ENCODE measurements at regions not wholly inside any gene's neighbourhood (a gene's known extent, or its start where the extent isn't known, plus 50 kb on each side); places are given as distances from the start of the nearest gene placed in this dataset.

GRCh38 chr15:72982714-72983113 lies 69.5 kb upstream of the NEO1 start:
- Histone ChIP-seq H3K36me3 (no peaks in the 10 kb centered on the region), H3K27ac (replicated peaks) (no peak overlapping the region), H3K9me3 (replicated peaks) (peaks cover 12% of the 10 kb centered on the region), H3K4me1 (no peaks in the 10 kb centered on the region), H3K27me3 (ENCODE audit: low read depth) (peaks cover 40% of the 10 kb centered on the region), H3K4me3 (no peak overlapping the region)
- TF ChIP-seq CTCF (IDR thresholded peaks at IDR 0.05; ENCODE audit: borderline replicate concordance) = no peak
- intact Hi-C loops (cut with micrococcal nuclease) = no loop called here
- no peak for DNase-seq

GRCh38 chr15:72980661-72981060 lies 71.6 kb upstream of the NEO1 start:
- DNase-seq = no peak
- peaks cover 55% of the 10 kb centered on the region for H3K27me3 ChIP-seq (ENCODE audit: low read depth)
- H3K4me1 ChIP-seq = no peaks in the 10 kb centered on the region
- no peaks in the 10 kb centered on the region for H3K36me3 ChIP-seq
- intact Hi-C loops (cut with micrococcal nuclease) = no loop called here
- TF ChIP-seq CTCF (IDR thresholded peaks at IDR 0.05; ENCODE audit: borderline replicate concordance) = no peak
- H3K4me3 ChIP-seq = no peak overlapping the region
- no peak overlapping the region for H3K27ac ChIP-seq (replicated peaks)
- H3K9me3 ChIP-seq (replicated peaks) = peaks cover 12% of the 10 kb centered on the region

- no peaks in the 10 kb centered on the region for H3K4me1 ChIP-seq
- TF ChIP-seq CTCF (IDR thresholded peaks at IDR 0.05; ENCODE audit: borderline replicate concordance) = no peak
- DNase-seq = no peak
- H3K36me3 ChIP-seq = no peaks in the 10 kb centered on the region
- H3K27ac ChIP-seq (replicated peaks) = no peak overlapping the region
- intact Hi-C loops (cut with micrococcal nuclease) = no loop called here
- peaks cover 64% of the 10 kb centered on the region for H3K27me3 ChIP-seq (ENCODE audit: low read depth)
- no peak overlapping the region for H3K4me3 ChIP-seq
- peaks cover 12% of the 10 kb centered on the region for H3K9me3 ChIP-seq (replicated peaks)
Measured at GRCh38 chr15:72979791-72980190, 72.5 kb upstream of the NEO1 start.

DNA sequence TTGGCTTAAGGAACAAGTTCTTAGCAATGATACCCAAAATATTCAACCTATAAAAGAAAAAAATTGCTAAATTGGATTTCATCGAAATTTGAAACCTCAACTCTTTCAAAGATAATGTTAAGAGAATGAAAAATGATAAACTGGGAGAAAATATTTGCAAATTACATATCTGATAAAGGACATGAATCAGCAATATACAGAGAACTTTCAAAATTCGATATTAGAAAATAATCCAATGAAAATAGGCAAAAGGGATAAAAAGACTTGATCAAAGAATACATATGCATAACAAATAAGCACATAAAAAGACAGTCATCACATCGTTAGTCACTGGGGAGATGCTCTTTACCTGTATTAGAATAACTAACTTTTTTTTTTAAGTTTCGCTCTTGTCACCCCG lies 73.0 kb upstream of the NEO1 start:
- H3K4me3 ChIP-seq = no peak overlapping the region
- H3K36me3 ChIP-seq = no peaks in the 10 kb centered on the region
- H3K27ac ChIP-seq (replicated peaks) = no peak overlapping the region
- no peaks in the 10 kb centered on the region for H3K4me1 ChIP-seq
- H3K9me3 ChIP-seq (replicated peaks) = peaks cover 9% of the 10 kb centered on the region
- peaks cover 60% of the 10 kb centered on the region for H3K27me3 ChIP-seq (ENCODE audit: low read depth)
- TF ChIP-seq CTCF (IDR thresholded peaks at IDR 0.05; ENCODE audit: borderline replicate concordance) = no peak
- no peak for DNase-seq
- intact Hi-C loops (cut with micrococcal nuclease) = no loop called here

GRCh38 chr15:72978223-72978622 lies 74.0 kb upstream of the NEO1 start:
- Histone ChIP-seq H3K4me1 (no peaks in the 10 kb centered on the region), H3K27me3 (ENCODE audit: low read depth) (peaks cover 68% of the 10 kb centered on the region), H3K9me3 (replicated peaks) (no peaks in the 10 kb centered on the region), H3K27ac (replicated peaks) (no peak overlapping the region), H3K36me3 (no peaks in the 10 kb centered on the region), H3K4me3 (no peak overlapping the region)
- no peak for TF ChIP-seq CTCF (IDR thresholded peaks at IDR 0.05; ENCODE audit: borderline replicate concordance)
- no peak for DNase-seq
- intact Hi-C loops (cut with micrococcal nuclease) = no loop called here

GRCh38 chr15:72972362-72972761 lies 79.9 kb upstream of the NEO1 start:
- no peak for DNase-seq
- H3K9me3 ChIP-seq (replicated peaks) = no peaks in the 10 kb centered on the region
- peaks cover 84% of the 10 kb centered on the region for H3K27me3 ChIP-seq (ENCODE audit: low read depth)
- H3K4me1 ChIP-seq = peaks cover 11% of the 10 kb centered on the region
- no peak overlapping the region for H3K27ac ChIP-seq (replicated peaks)
- intact Hi-C loops (cut with micrococcal nuclease) = no loop called here
- H3K4me3 ChIP-seq = no peak overlapping the region
- no peaks in the 10 kb centered on the region for H3K36me3 ChIP-seq
- TF ChIP-seq CTCF (IDR thresholded peaks at IDR 0.05; ENCODE audit: borderline replicate concordance) = no peak
